Left lung (tissue), 4 donors: ENCODE measurements at regions not wholly inside any gene's neighbourhood (a gene's known extent, or its start where the extent isn't known, plus 50 kb on each side); places are given as distances from the start of the nearest gene placed in this dataset.

ENCODE experiments used
- ATAC-seq: fragments of 200-7000 bp; cut with Tn5 transposase; one replicate; pipeline ENCODE4 v1.9.1; 2020; ENCODE audit warnings: moderate library complexity
- DNase-seq, 4 donors: peaks; one replicate each; pipeline ENCODE4 v3.0.0-alpha.2; 2013 to 2020
- H3K27ac ChIP-seq, 2 donors: fragments of 200-600 bp; sonication (generic) in 1 of 2; one replicate each; pipeline versions ENCODE4 v1.5.0 to v1.8.0; 2020 to 2021
- H3K27me3 ChIP-seq, 2 donors: fragments of 200-600 bp; sonication (generic) in 1 of 2; one replicate each; pipeline versions ENCODE4 v1.5.0 to v1.8.0; 2020 to 2021
- H3K36me3 ChIP-seq, 2 donors: fragments of 200-600 bp; sonication (generic) in 1 of 2; one replicate each; pipeline versions ENCODE4 v1.5.0 to v1.8.0; 2020 to 2021
- H3K4me1 ChIP-seq, 2 donors: fragments of 200-600 bp; one replicate each; pipeline ENCODE4 v1.8.0; 2021
- H3K4me3 ChIP-seq, 2 donors: fragments of 200-600 bp; sonication (generic) in 1 of 2; one replicate each; pipeline versions ENCODE4 v1.5.0 to v1.8.0; 2020 to 2021; ENCODE audit warnings: mild to moderate bottlenecking in 1 of 2
- H3K9me3 ChIP-seq, 2 donors: fragments of 200-600 bp; sonication (generic) in 1 of 2; one replicate each; pipeline versions ENCODE4 v1.5.0 to v1.8.0; 2020 to 2021
- intact Hi-C, 2 donors: fragments of 100-400 bp; cut with DNase I; formaldehyde crosslinking; loops; one replicate each; pipeline versions ENCODE4 v1.11.2 to v1.14.2; 2022
- TF ChIP-seq, protein P1 (sequence below), 2 donors: fragments of 200-600 bp; sonication (generic) in 1 of 2; IDR thresholded peaks; one replicate each; pipeline versions ENCODE4 v1.5.0 to v1.8.0; 2021; ENCODE audit warnings: antibody characterized with exemption in 2 of 2
- donor health status: DM: no; HTN: yes; CAD: no.
- donor health status: DM: no; HTN: no; CAD: no.

DNA sequence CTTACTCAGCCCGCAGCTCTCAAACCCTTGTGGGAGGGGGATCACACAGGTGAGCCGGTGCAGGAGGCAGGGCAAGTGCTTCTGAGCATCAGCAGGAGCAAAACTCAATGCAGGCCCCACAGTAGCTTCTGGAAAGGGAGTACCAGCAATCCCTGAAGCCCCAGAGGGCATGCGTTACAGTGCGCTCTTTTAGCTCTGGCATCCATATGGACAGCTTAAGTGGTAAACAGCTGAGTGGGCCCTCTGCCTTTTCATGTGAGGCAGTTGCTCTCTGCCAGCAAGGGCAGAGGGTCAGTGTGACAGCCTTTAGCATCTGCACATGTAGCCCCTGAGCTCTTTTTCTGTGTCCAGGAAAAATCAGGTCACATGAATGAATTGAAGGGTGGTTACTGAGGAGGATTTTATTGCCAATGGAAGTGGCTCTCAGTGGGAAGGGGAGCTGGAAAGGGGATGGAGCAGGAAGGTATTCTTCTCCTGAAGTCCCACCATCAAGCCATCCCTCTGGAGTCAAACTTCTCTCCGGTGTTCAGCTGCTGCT is 464.3 kb upstream of the THRB start:
- no peak for ATAC-seq
- TF ChIP-seq, protein P1, sequence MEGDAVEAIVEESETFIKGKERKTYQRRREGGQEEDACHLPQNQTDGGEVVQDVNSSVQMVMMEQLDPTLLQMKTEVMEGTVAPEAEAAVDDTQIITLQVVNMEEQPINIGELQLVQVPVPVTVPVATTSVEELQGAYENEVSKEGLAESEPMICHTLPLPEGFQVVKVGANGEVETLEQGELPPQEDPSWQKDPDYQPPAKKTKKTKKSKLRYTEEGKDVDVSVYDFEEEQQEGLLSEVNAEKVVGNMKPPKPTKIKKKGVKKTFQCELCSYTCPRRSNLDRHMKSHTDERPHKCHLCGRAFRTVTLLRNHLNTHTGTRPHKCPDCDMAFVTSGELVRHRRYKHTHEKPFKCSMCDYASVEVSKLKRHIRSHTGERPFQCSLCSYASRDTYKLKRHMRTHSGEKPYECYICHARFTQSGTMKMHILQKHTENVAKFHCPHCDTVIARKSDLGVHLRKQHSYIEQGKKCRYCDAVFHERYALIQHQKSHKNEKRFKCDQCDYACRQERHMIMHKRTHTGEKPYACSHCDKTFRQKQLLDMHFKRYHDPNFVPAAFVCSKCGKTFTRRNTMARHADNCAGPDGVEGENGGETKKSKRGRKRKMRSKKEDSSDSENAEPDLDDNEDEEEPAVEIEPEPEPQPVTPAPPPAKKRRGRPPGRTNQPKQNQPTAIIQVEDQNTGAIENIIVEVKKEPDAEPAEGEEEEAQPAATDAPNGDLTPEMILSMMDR (IDR thresholded peaks at IDR 0.05), result no peak
- H3K36me3 ChIP-seq, result no peaks in the 10 kb centered on the region
- no peaks in the 10 kb centered on the region for H3K4me1 ChIP-seq
- DNase-seq, result no peak
- H3K27me3 ChIP-seq, result no peaks in the 10 kb centered on the region
- intact Hi-C loops, result no loop called here
- H3K27ac ChIP-seq, result no peak overlapping the region
- peaks cover 0 to 8% of the 10 kb centered on the region in 2 donors for H3K9me3 ChIP-seq
- no peak overlapping the region for H3K4me3 ChIP-seq

DNA sequence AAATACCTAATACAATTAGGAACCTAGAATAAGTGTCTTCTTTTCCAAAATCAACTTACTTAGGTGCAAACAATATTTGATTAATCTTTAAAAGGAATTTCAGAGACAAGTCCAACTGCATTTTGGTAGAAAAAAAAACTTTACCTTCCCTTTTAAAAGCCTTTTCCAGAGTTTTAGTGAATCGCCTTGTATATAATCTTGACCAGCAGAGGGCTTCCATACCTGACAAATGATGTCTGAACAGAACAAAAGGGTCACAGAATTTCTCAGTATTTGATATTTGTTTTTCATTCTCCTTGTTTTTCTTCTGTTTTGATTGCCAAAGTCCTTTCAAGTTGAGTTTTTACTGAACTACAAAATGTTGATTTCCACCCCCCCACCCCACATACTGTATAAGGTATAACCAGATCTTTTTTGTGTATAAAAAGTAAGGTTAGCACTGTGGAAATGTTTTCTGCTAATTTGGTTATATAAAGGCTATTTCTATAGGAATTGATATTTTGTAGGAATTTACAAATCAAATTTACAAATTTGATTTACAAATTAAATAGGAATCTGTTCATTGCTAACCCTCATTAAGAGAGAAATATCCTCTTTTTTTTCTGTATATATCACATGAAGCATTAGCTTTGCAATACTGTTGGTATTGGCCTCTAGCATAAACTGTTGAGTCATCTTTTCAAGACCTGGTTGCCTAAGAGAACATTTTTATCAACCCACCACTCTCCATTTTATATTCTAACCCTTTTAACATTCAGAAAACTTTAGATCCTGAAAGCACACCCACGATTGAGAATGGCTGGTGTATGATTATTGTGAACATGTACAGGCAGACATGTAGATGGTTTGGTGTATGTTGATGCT is 464.1 kb upstream of the RARB start:
- no peaks in the 10 kb centered on the region for H3K27me3 ChIP-seq
- H3K4me3 ChIP-seq, result no peak overlapping the region
- H3K36me3 ChIP-seq, result no peaks in the 10 kb centered on the region
- TF ChIP-seq, protein P1 (IDR thresholded peaks at IDR 0.05), result peak; percentile 28 to 38
- no peak overlapping the region for H3K27ac ChIP-seq
- H3K4me1 ChIP-seq, result no peaks in the 10 kb centered on the region
- peak in 2 of 4 donors; percentile 18 to 52 for DNase-seq
- ATAC-seq, result peak; percentile 55
- intact Hi-C loops, result no loop called here
- H3K9me3 ChIP-seq, result peaks cover 0 to 6% of the 10 kb centered on the region in 2 donors

DNA sequence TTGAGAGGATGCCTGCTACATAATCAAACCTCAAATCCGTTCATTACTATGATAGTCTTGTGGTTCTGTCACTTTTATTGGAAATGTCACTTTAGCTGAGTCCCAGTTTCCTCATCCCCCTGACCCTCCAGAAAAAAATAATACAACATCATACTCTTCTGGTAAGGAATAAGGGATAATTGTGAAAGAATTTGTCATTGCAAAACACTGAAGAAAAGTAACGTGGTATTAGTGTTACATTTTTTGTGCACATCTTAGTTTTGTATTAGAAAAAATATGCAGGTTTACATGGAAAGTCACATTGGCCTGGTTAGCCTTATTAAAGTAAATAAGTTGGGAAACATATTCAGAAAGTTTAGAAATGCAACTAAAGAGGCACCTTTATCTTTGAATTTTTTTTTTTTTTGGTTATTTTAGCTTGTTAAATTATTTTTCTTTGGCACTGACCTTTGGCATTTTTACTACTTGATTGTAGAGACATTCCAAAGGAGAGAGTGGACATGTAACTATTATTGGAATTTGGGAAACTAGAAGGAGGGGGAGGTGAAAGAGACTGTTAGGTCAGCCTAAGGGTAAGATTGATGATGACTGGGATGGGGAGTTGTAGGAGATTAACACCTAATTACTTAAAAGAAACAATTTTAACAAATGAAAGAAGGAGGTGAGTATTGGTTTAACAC is 462.2 kb upstream of the RARB start:
- Histone ChIP-seq H3K4me1 (no peaks in the 10 kb centered on the region), H3K36me3 (no peaks in the 10 kb centered on the region), H3K27ac (no peak overlapping the region), H3K27me3 (no peaks in the 10 kb centered on the region), H3K4me3 (no peak overlapping the region), H3K9me3 (no peaks in the 10 kb centered on the region)
- TF ChIP-seq, protein P1 (IDR thresholded peaks at IDR 0.05), result no peak
- intact Hi-C loops, result no loop called here
- no peak for ATAC-seq
- DNase-seq, result no peak

DNA sequence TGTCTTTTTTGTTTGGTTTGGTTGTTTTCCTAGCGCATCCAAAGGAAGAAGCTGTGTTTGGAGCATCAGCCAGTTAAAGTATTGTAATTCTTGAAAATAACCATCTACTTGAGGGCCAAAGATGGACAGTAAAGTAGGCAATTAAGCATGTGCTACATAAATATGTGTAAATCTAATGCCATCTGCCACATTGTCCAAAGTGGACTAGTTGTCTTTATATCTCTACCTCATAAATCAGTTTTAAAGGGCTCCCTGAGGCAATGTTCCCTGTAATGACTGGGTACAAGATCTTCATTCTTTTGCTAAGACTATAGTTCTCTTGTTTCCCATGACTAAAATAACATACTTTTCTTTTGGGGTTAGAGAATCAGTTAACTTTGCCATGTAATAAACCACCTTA is 460.0 kb upstream of the RARB start:
- Histone ChIP-seq H3K36me3 (no peaks in the 10 kb centered on the region), H3K4me1 (no peaks in the 10 kb centered on the region), H3K4me3 (no peak overlapping the region), H3K27ac (no peak overlapping the region), H3K27me3 (no peaks in the 10 kb centered on the region), H3K9me3 (no peaks in the 10 kb centered on the region)
- TF ChIP-seq, protein P1 (IDR thresholded peaks at IDR 0.05), result no peak
- no peak for DNase-seq
- ATAC-seq, result no peak
- intact Hi-C loops, result no loop called here

DNA sequence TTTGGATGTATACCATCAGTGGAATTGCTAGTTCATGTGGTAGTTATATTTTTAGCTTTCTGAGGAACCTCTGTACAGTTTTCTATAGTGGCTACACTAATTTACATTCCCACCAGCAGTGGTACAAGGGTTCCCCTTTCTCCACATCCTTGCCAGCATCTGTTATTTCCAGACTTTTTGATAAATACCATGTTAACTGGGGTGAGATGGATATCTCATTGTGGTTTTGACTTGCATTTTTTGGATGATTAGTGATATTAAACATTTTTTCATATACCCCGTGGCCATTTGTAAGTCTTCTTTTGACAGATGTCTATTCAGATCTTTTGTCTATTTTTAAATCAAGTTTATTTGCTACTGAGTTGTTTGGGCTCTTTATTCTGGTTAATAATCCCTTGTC is 455.6 kb upstream of the RARB start:
- TF ChIP-seq, protein P1 (IDR thresholded peaks at IDR 0.05), result no peak
- H3K9me3 ChIP-seq, result peaks cover 0 to 4% of the 10 kb centered on the region in 2 donors
- H3K36me3 ChIP-seq, result no peaks in the 10 kb centered on the region
- ATAC-seq (no peak), DNase-seq (no peak)
- no peaks in the 10 kb centered on the region for H3K4me1 ChIP-seq
- no peak overlapping the region for H3K4me3 ChIP-seq
- no peaks in the 10 kb centered on the region for H3K27me3 ChIP-seq
- no peak overlapping the region for H3K27ac ChIP-seq
- intact Hi-C loops, result no loop called here
